Upper lobe of right lung (tissue), 1 donor: ENCODE measurements at regions not wholly inside any gene's neighbourhood (a gene's known extent, or its start where the extent isn't known, plus 50 kb on each side); places are given as distances from the start of the nearest gene placed in this dataset.

Source experiments
- ATAC-seq: fragments of 200-7000 bp; cut with Tn5 transposase; one replicate; pipeline ENCODE4 v1.9.1; 2020; ENCODE audit warnings: mild to moderate bottlenecking, moderate library complexity
- DNase-seq: peaks from one replicate; pipeline ENCODE4 v3.0.0-alpha.2; 2020
- H3K27ac ChIP-seq: fragments of 200-600 bp; one replicate; pipeline ENCODE4 v1.8.0; 2022
- H3K27me3 ChIP-seq: fragments of 200-600 bp; one replicate; pipeline ENCODE4 v1.8.0; 2022; ENCODE audit warnings: mild to moderate bottlenecking
- H3K36me3 ChIP-seq: fragments of 200-600 bp; one replicate; pipeline ENCODE4 v1.8.0; 2022
- H3K4me1 ChIP-seq: fragments of 200-600 bp; one replicate; pipeline ENCODE4 v1.8.0; 2022
- H3K4me3 ChIP-seq: fragments of 200-600 bp; one replicate; pipeline ENCODE4 v1.8.0; 2022; ENCODE audit warnings: mild to moderate bottlenecking
- H3K9me3 ChIP-seq: fragments of 200-600 bp; one replicate; pipeline ENCODE4 v1.8.0; 2022
- intact Hi-C: fragments of 100-400 bp; cut with DNase I; formaldehyde crosslinking; loops from one replicate; pipeline ENCODE4 v1.11.0; 2022
- TF ChIP-seq, protein P1 (sequence below): fragments of 200-600 bp; IDR thresholded peaks from one replicate; pipeline ENCODE4 v1.8.0; 2022; ENCODE audit warnings: antibody characterized with exemption
- donor health status: DM: no; HTN: yes; CAD: no; lungs with severe emphysema.

DNA sequence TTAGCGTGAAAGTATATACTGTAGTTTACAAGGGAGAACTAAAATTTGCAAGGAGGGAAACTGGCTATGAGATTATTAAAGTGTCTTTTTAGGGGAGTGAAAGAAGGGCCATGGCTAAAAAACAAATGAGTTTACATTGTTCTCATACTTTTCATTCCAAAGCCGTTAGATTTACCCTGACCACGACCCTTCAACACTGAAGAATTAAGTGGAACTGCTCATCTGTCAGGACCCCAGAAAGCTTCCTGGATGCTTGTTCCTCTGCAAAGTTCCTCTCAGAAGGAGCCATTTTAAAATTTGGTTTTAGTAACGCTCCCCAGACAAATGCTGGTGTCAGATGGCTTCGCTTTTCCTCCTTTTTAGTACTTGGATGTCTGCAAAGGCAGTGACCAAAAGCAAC is 82.7 kb upstream of the ZBTB18 start:
- H3K36me3 ChIP-seq, result no peaks in the 10 kb centered on the region
- no peak overlapping the region for H3K4me3 ChIP-seq
- no peak for ATAC-seq
- H3K27ac ChIP-seq, result no peak overlapping the region
- no peaks in the 10 kb centered on the region for H3K27me3 ChIP-seq
- no peaks in the 10 kb centered on the region for H3K4me1 ChIP-seq
- H3K9me3 ChIP-seq, result no peaks in the 10 kb centered on the region
- TF ChIP-seq, protein P1, sequence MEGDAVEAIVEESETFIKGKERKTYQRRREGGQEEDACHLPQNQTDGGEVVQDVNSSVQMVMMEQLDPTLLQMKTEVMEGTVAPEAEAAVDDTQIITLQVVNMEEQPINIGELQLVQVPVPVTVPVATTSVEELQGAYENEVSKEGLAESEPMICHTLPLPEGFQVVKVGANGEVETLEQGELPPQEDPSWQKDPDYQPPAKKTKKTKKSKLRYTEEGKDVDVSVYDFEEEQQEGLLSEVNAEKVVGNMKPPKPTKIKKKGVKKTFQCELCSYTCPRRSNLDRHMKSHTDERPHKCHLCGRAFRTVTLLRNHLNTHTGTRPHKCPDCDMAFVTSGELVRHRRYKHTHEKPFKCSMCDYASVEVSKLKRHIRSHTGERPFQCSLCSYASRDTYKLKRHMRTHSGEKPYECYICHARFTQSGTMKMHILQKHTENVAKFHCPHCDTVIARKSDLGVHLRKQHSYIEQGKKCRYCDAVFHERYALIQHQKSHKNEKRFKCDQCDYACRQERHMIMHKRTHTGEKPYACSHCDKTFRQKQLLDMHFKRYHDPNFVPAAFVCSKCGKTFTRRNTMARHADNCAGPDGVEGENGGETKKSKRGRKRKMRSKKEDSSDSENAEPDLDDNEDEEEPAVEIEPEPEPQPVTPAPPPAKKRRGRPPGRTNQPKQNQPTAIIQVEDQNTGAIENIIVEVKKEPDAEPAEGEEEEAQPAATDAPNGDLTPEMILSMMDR, result no peak
- intact Hi-C loops, result no loop called here
- no peak for DNase-seq

DNA sequence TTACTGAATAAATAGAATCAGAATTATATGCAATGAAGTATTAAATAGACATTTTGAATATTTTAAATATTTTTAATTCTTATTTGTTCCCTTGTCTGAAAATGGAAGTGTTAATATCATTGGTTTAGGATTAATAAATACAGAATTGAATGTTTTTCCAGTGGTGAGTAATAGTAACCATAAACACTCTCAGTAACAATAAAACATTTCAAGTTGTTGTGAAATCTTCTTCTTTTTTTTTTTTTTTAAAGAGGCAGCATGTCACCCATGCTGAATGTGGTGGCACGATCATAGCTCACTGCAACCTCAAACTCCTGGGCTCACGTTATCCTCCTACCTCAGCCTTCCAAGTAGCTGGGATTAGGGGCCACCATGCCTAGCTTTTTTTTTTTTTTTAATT is 86.2 kb upstream of the ZBTB18 start:
- Histone ChIP-seq H3K27ac (no peak overlapping the region), H3K36me3 (no peaks in the 10 kb centered on the region), H3K27me3 (no peaks in the 10 kb centered on the region), H3K9me3 (no peaks in the 10 kb centered on the region), H3K4me3 (no peak overlapping the region), H3K4me1 (no peaks in the 10 kb centered on the region)
- ATAC-seq, result no peak
- intact Hi-C loops, result no loop called here
- no peak for DNase-seq
- TF ChIP-seq, protein P1, result no peak

DNA sequence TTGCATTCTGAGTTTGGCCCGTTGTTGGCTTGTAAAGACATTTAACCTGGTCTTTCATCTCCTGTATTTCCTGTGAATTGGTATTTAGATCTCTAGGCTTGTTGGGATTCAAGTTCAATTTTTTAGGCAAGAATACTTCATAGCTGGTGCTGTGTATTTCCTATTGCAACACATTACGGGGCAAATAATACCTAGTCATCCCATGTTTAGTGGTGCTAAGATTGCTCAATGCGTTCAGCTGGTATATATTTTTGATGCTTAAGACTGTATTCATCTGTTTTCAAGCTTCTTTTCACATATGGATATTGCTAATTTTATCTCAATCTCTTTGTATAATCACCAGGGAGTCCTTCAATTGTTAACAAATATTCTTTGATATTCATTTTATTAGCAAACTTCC is 87.5 kb upstream of the ZBTB18 start:
- H3K4me3 ChIP-seq, result no peak overlapping the region
- H3K36me3 ChIP-seq, result no peaks in the 10 kb centered on the region
- TF ChIP-seq, protein P1, result no peak
- no peaks in the 10 kb centered on the region for H3K9me3 ChIP-seq
- no peak for ATAC-seq
- H3K4me1 ChIP-seq, result no peaks in the 10 kb centered on the region
- H3K27me3 ChIP-seq, result no peaks in the 10 kb centered on the region
- no peak overlapping the region for H3K27ac ChIP-seq
- no peak for DNase-seq
- intact Hi-C loops, result no loop called here

- no peak for ATAC-seq
- TF ChIP-seq, protein P1, result no peak
- intact Hi-C loops, result no loop called here
Measured at GRCh38 chr1:243962541-243962940, 88.5 kb upstream of the ZBTB18 start.

GRCh38 chr1:243959998-243960397 is 91.1 kb upstream of the ZBTB18 start:
- ATAC-seq (no peak), DNase-seq (no peak)
- H3K4me3 ChIP-seq, result no peak overlapping the region
- no peaks in the 10 kb centered on the region for H3K9me3 ChIP-seq
- no peaks in the 10 kb centered on the region for H3K36me3 ChIP-seq
- no peaks in the 10 kb centered on the region for H3K27me3 ChIP-seq
- TF ChIP-seq, protein P1, result no peak
- no peaks in the 10 kb centered on the region for H3K4me1 ChIP-seq
- no peak overlapping the region for H3K27ac ChIP-seq
- intact Hi-C loops, result no loop called here

More at GRCh38 chr1:243962541-243962940, 88.5 kb upstream of the ZBTB18 start:
- Histone ChIP-seq H3K27ac (no peak overlapping the region), H3K36me3 (no peaks in the 10 kb centered on the region), H3K4me1 (no peaks in the 10 kb centered on the region), H3K27me3 (no peaks in the 10 kb centered on the region), H3K9me3 (no peaks in the 10 kb centered on the region), H3K4me3 (no peak overlapping the region)
- no peak for DNase-seq

DNA sequence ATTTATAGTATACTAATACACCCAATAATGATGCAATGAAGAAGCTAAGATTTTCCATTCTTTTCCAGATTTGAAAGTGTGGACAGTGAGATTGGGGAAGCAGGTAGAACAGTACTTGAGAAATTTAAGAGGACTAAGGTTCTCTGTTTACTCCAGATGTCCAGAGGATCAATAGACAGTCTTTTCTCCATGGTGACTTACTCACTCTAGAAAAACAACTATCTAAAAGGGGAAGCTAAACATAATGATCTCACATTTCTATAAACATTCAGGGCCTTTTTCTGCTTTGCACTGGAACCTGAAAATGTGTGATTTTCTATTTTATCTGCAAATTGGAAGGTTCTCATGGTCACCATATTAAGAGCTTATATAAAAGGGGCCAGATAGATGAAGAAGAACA is 93.9 kb upstream of the ZBTB18 start:
- Histone ChIP-seq H3K4me1 (no peaks in the 10 kb centered on the region), H3K4me3 (no peak overlapping the region), H3K9me3 (no peaks in the 10 kb centered on the region), H3K27ac (no peak overlapping the region), H3K36me3 (no peaks in the 10 kb centered on the region), H3K27me3 (no peaks in the 10 kb centered on the region)
- TF ChIP-seq, protein P1, result no peak
- ATAC-seq (no peak), DNase-seq (no peak)
- intact Hi-C loops, result no loop called here
